Astrocyte of the spinal cord (primary cell): ENCODE measurements at regions not wholly inside any gene's neighbourhood (a gene's known extent, or its start where the extent isn't known, plus 50 kb on each side); places are given as distances from the start of the nearest gene placed in this dataset.
"Not testable (repeated sequence)": the region's sequence is repeated elsewhere in the genome, so short reads cannot be mapped to it uniquely, and the experiment has no call there.

Experiments
- DNase-seq: peaks from one replicate; pipeline ENCODE4 v3.0.0; 2011; ENCODE audit warnings: low read depth, low spot score
- H3K4me3 ChIP-seq: 2 replicates; pipeline ENCODE4 v1.5.1; 2011; ENCODE audit warnings: low read depth, mild to moderate bottlenecking, low read length, moderate library complexity
- CTCF ChIP-seq: IDR thresholded peaks from 2 replicates; pipeline ENCODE4 v1.5.1; 2012; ENCODE audit warnings: low read depth, mild to moderate bottlenecking, low read length, inconsistent platforms
- in situ Hi-C: cut with HindIII; loops from 2 replicates; pipeline ENCODE4 v1.10.0; 2017; ENCODE audit warnings: low sequenced_read_pairs

- DNase-seq = peak; percentile 61
- in situ Hi-C loops = no loop called here
- H3K4me3 ChIP-seq = peak overlapping the region; percentile 17
- no peak for TF ChIP-seq CTCF
These were observed 221.9 kb upstream of the RBBP8 start for GRCh38 chr18:22711192-22711685.

DNA sequence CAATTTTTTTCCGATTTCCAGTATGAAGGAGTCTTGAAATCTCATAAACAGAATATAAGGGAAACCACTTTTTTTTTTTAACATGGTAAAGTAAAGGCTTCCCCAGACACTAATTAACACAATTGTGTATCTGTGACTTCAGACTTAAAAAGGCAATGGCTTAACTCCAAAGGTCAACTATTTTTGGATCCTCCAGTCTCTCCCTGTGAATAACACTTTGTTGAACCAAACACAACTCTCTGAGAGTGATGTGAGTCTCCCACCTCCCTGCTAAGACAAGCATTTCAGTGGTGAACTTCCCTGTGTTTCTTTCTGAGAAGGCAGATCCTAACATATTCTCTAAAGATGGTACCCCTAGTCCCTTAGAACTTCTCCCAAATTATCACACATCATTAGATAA lies 219.6 kb upstream of the RBBP8 start:
- in situ Hi-C loops = no loop called here
- no peak for TF ChIP-seq CTCF

DNA sequence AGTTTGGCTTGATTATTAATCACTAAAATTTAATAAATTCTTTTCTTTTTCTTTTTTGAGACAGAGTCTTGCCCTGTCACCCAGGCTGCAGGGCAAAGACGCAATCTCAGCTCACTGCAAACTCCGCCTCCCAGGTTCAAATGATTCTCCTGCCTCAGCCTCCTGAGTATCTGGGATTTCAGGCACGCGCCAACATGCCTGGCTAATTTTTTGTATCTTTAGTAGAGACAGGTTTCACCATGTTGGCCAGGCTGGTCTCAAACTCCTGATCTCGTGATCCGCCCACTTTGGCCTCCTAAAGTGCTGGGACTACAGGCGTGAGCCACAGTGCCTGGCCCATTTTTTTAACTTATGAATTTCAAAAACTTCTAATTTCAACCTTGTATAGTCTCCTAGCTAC lies 215.6 kb upstream of the RBBP8 start:
- H3K4me3 ChIP-seq, in situ Hi-C loops, DNase-seq: not testable (repeated sequence)

More for the DNA sequence above, 219.6 kb upstream of the RBBP8 start:
- no peak for DNase-seq
- H3K4me3 ChIP-seq = no peak overlapping the region

DNA sequence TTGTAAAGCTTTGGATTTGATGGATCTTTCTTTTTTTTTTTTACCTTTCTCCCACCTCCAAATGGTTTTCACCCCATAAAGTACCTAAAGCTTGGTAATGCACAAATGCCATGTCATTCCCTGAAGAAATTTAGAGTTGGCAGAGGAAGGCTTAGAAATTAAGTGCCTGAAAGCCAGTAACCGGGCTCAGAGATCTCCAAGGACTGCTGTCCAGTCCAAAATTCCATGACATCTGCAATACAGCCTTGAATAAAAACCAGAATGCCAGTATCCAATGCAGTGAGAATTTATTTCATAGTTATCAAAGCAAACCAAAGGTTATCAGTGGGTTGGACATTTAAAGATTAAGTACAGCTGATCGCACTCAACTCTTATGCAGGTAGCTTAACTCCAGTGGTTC lies 209.9 kb upstream of the RBBP8 start:
- no peak for DNase-seq
- TF ChIP-seq CTCF = no peak
- no peak overlapping the region for H3K4me3 ChIP-seq
- in situ Hi-C loops = no loop called here

GRCh38 chr18:22723773-22724172 lies 209.4 kb upstream of the RBBP8 start:
- no peak for TF ChIP-seq CTCF
- in situ Hi-C loops = no loop called here
- DNase-seq = no peak
- H3K4me3 ChIP-seq = no peak overlapping the region

DNA sequence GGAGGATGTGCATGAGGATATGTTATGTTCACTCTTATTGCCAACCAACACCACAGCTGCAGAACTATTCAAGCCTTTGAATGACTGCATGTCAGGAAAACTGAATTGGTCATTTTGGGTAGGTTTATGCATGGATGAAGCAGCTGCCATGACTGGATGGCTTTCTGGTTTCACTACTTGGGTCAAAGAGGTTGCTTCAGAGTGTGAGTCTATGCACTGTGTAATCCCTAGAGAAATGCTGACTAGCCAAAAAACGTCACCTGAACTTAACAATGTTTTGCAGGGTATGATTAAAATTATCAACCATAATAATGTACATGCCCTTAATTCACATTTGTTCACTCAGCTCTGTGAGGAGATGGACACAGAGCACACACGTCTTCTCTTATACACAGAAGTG lies 206.7 kb upstream of the RBBP8 start:
- no peak for TF ChIP-seq CTCF
- no peak overlapping the region for H3K4me3 ChIP-seq
- DNase-seq = no peak
- in situ Hi-C loops = no loop called here

- TF ChIP-seq CTCF = no peak
- in situ Hi-C loops = no loop called here
- no peak overlapping the region for H3K4me3 ChIP-seq
- DNase-seq = no peak
These were observed 205.1 kb upstream of the RBBP8 start for GRCh38 chr18:22728016-22728415.
